ENCODE measurements at regions not wholly inside any gene's neighbourhood (a gene's known extent, or its start where the extent isn't known, plus 50 kb on each side); places are given as distances from the start of the nearest gene placed in this dataset.

DNA sequence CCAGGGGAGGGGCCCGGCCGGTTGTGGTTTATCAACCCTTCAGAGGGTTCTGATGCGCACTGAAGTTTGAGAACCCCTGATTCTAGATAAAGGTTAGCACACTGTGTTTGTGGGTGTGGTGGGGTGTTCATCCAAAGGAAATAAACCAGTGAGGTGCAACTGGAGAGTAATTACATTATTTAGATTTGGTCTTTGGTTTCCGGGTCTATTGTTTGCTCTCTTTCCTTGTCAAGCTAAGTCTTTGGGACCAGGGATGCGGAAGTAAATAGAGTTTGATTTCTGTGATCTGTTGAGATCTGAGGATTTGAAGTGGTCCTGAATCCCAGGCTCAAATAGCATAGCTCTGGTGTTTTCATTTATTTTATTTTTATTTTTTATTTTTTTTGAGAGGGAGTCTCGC is 50.5 kb upstream of the CLMP start:
- TF ChIP-seq, protein P1, sequence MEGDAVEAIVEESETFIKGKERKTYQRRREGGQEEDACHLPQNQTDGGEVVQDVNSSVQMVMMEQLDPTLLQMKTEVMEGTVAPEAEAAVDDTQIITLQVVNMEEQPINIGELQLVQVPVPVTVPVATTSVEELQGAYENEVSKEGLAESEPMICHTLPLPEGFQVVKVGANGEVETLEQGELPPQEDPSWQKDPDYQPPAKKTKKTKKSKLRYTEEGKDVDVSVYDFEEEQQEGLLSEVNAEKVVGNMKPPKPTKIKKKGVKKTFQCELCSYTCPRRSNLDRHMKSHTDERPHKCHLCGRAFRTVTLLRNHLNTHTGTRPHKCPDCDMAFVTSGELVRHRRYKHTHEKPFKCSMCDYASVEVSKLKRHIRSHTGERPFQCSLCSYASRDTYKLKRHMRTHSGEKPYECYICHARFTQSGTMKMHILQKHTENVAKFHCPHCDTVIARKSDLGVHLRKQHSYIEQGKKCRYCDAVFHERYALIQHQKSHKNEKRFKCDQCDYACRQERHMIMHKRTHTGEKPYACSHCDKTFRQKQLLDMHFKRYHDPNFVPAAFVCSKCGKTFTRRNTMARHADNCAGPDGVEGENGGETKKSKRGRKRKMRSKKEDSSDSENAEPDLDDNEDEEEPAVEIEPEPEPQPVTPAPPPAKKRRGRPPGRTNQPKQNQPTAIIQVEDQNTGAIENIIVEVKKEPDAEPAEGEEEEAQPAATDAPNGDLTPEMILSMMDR (IDR thresholded peaks at IDR 0.05) = no peak
- no peak for TF ChIP-seq POLR2A (IDR thresholded peaks at IDR 0.05)

All from adrenal gland (tissue), 5 donors.